Panc1 (cell line): ENCODE measurements at regions not wholly inside any gene's neighbourhood (a gene's known extent, or its start where the extent isn't known, plus 50 kb on each side); places are given as distances from the start of the nearest gene placed in this dataset.

Source experiments
- POLR2AphosphoS5 ChIP-seq: IDR thresholded peaks from 2 replicates; pipeline ENCODE4 v1.6.1; 2012; ENCODE audit warnings: mild to moderate bottlenecking, low read depth, low read length, moderate library complexity
- TF ChIP-seq, protein P1 (sequence below): fragments of 450-650 bp; IDR thresholded peaks from 2 replicates; pipeline ENCODE4 v1.5.1; 2017; ENCODE audit warnings: mild to moderate bottlenecking
- TF ChIP-seq, protein P2 (sequence below), 2 experiments: IDR thresholded peaks; 2 replicates each; pipeline ENCODE4 v1.6.1; 2011 to 2012; ENCODE audit warnings: low read depth in 2 of 2, control low read depth in 1 of 2, low read length in 1 of 2, mild to moderate bottlenecking in 1 of 2, moderate library complexity in 1 of 2; ENCODE audit not compliant: insufficient read depth in 1 of 2

DNA sequence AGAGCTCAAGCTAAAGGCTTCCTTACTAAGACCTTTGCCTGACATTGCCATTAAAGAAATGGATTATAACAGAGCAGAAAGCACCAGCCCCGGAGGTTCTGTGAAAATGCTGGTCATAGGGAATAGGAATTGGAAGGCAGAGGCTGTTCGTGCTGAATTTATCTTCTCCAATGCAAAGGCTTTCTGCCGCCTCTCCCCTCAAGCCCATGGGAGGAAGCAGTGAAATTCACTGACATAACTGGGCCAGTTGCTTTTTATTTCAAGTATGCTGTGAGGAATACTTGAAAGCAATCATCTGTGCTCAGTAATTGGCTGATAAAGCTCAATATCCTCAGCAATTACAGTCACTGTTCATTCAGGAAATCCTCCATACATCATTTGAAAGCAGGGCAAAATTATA lies 85.4 kb upstream of the LINC00305 start:
- TF ChIP-seq, protein P1, sequence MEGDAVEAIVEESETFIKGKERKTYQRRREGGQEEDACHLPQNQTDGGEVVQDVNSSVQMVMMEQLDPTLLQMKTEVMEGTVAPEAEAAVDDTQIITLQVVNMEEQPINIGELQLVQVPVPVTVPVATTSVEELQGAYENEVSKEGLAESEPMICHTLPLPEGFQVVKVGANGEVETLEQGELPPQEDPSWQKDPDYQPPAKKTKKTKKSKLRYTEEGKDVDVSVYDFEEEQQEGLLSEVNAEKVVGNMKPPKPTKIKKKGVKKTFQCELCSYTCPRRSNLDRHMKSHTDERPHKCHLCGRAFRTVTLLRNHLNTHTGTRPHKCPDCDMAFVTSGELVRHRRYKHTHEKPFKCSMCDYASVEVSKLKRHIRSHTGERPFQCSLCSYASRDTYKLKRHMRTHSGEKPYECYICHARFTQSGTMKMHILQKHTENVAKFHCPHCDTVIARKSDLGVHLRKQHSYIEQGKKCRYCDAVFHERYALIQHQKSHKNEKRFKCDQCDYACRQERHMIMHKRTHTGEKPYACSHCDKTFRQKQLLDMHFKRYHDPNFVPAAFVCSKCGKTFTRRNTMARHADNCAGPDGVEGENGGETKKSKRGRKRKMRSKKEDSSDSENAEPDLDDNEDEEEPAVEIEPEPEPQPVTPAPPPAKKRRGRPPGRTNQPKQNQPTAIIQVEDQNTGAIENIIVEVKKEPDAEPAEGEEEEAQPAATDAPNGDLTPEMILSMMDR = no peak
- TF ChIP-seq POLR2AphosphoS5 = no peak
- TF ChIP-seq, protein P2, sequence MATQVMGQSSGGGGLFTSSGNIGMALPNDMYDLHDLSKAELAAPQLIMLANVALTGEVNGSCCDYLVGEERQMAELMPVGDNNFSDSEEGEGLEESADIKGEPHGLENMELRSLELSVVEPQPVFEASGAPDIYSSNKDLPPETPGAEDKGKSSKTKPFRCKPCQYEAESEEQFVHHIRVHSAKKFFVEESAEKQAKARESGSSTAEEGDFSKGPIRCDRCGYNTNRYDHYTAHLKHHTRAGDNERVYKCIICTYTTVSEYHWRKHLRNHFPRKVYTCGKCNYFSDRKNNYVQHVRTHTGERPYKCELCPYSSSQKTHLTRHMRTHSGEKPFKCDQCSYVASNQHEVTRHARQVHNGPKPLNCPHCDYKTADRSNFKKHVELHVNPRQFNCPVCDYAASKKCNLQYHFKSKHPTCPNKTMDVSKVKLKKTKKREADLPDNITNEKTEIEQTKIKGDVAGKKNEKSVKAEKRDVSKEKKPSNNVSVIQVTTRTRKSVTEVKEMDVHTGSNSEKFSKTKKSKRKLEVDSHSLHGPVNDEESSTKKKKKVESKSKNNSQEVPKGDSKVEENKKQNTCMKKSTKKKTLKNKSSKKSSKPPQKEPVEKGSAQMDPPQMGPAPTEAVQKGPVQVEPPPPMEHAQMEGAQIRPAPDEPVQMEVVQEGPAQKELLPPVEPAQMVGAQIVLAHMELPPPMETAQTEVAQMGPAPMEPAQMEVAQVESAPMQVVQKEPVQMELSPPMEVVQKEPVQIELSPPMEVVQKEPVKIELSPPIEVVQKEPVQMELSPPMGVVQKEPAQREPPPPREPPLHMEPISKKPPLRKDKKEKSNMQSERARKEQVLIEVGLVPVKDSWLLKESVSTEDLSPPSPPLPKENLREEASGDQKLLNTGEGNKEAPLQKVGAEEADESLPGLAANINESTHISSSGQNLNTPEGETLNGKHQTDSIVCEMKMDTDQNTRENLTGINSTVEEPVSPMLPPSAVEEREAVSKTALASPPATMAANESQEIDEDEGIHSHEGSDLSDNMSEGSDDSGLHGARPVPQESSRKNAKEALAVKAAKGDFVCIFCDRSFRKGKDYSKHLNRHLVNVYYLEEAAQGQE (IDR thresholded peaks at IDR 0.05; ENCODE audit: insufficient read depth in 1 of 2, low read depth in 2 of 2, low read length in 1 of 2) = no peak
